ENCODE measurements at regions not wholly inside any gene's neighbourhood (a gene's known extent, or its start where the extent isn't known, plus 50 kb on each side); places are given as distances from the start of the nearest gene placed in this dataset.

DNA sequence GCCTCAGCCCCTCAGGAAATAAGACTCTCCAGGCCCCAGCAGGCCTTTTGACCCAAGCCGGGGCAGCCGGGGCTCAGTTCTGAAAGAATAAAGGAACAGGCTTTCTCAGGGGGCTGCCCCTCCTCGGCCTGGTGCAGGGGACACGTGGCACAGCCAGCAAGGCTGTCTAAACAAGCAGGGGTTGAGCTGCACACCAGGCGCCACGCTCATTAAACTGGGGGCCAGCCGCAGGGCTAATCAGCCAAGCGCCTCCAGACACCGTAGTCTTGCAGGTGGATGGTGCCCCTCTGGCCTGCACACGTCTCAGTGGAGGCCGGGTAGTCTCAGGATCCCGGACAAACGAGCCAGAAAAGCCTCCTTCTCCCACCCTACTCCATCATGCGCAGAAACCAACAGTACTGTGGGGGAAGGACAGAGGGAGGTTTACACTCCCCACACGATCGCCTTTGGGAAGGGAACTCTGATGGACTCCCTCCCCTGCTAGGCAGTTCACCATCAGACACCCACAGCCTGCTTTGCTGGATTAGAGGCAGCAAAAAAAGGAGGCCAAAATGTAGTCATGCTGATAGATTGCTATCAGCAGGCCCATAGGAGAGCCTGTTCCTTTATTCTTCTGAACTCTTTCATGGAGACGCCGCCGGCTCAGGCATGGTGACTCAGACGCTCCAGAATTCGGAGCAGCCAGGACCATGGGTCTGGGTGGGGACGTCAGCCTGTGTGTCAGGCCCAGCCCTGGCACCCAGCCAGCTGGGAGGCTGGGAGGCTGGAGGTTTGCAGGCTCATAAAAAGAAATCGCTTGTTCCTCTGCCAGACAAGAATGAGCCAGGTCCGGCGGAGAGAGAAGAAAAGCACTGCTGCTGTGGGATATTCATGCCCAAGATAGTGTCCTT is 342.4 kb downstream of the BCOR start (continued):
- peak; percentile 99 for TF ChIP-seq ZNF660 (tag by site-specific recombination; IDR thresholded peaks at IDR 0.05)
- TF ChIP-seq ZNF629 (tag by site-specific recombination; IDR thresholded peaks at IDR 0.05) = peak; percentile 86
- 0 out of 2 replicates have a peak, but pooled peaks have one; percentile 30 for TF ChIP-seq ZNF76 (tag by site-specific recombination; IDR thresholded peaks at IDR 0.05; ENCODE audit: borderline replicate concordance, low read depth)
- TF ChIP-seq, protein P1, sequence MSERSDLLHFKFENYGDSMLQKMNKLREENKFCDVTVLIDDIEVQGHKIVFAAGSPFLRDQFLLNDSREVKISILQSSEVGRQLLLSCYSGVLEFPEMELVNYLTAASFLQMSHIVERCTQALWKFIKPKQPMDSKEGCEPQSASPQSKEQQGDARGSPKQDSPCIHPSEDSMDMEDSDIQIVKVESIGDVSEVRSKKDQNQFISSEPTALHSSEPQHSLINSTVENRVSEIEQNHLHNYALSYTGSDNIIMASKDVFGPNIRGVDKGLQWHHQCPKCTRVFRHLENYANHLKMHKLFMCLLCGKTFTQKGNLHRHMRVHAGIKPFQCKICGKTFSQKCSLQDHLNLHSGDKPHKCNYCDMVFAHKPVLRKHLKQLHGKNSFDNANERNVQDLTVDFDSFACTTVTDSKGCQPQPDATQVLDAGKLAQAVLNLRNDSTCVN (tag by site-specific recombination; optimal IDR thresholded peaks at IDR 0.05) = peak; percentile 20
- TF ChIP-seq ZFP3 (tag by site-specific recombination; IDR thresholded peaks at IDR 0.05; ENCODE audit: low read depth) = no peak
- TF ChIP-seq ZNF248 (tag by site-specific recombination; IDR thresholded peaks at IDR 0.05) = no peak
- TF ChIP-seq, protein P2, sequence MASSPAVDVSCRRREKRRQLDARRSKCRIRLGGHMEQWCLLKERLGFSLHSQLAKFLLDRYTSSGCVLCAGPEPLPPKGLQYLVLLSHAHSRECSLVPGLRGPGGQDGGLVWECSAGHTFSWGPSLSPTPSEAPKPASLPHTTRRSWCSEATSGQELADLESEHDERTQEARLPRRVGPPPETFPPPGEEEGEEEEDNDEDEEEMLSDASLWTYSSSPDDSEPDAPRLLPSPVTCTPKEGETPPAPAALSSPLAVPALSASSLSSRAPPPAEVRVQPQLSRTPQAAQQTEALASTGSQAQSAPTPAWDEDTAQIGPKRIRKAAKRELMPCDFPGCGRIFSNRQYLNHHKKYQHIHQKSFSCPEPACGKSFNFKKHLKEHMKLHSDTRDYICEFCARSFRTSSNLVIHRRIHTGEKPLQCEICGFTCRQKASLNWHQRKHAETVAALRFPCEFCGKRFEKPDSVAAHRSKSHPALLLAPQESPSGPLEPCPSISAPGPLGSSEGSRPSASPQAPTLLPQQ (tag by site-specific recombination; IDR thresholded peaks at IDR 0.05) = no peak
- TF ChIP-seq ZFHX2 (tag by site-specific recombination; conservative IDR thresholded peaks at IDR 0.05) = peak; percentile 76
- TF ChIP-seq ZNF530 (tag by site-specific recombination; IDR thresholded peaks at IDR 0.05; ENCODE audit: low read depth) = no peak
- TF ChIP-seq, protein P3, sequence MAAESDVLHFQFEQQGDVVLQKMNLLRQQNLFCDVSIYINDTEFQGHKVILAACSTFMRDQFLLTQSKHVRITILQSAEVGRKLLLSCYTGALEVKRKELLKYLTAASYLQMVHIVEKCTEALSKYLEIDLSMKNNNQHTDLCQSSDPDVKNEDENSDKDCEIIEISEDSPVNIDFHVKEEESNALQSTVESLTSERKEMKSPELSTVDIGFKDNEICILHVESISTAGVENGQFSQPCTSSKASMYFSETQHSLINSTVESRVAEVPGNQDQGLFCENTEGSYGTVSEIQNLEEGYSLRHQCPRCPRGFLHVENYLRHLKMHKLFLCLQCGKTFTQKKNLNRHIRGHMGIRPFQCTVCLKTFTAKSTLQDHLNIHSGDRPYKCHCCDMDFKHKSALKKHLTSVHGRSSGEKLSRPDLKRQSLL (tag by site-specific recombination; IDR thresholded peaks at IDR 0.05) = peak; percentile 100
- no peak for TF ChIP-seq GLI4 (tag by site-specific recombination; IDR thresholded peaks at IDR 0.05)
- no peak for TF ChIP-seq ZNF140 (tag by site-specific recombination; IDR thresholded peaks at IDR 0.05)
- TF ChIP-seq ZNF658 (tag by site-specific recombination; IDR thresholded peaks at IDR 0.05) = no peak
- TF ChIP-seq, protein P4, sequence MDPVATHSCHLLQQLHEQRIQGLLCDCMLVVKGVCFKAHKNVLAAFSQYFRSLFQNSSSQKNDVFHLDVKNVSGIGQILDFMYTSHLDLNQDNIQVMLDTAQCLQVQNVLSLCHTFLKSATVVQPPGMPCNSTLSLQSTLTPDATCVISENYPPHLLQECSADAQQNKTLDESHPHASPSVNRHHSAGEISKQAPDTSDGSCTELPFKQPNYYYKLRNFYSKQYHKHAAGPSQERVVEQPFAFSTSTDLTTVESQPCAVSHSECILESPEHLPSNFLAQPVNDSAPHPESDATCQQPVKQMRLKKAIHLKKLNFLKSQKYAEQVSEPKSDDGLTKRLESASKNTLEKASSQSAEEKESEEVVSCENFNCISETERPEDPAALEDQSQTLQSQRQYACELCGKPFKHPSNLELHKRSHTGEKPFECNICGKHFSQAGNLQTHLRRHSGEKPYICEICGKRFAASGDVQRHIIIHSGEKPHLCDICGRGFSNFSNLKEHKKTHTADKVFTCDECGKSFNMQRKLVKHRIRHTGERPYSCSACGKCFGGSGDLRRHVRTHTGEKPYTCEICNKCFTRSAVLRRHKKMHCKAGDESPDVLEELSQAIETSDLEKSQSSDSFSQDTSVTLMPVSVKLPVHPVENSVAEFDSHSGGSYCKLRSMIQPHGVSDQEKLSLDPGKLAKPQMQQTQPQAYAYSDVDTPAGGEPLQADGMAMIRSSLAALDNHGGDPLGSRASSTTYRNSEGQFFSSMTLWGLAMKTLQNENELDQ (tag by site-specific recombination; IDR thresholded peaks at IDR 0.05; ENCODE audit: low read depth) = no peak
- TF ChIP-seq ZNF223 (tag by site-specific recombination; IDR thresholded peaks at IDR 0.05) = peak; percentile 96
- peak; percentile 71; the same call in 1 of the 2 replicates for TF ChIP-seq HOXD13 (CRISPR knock-in tag; IDR thresholded peaks at IDR 0.05; ENCODE audit: borderline replicate concordance)
- TF ChIP-seq WT1 (tag by site-specific recombination; IDR thresholded peaks at IDR 0.05) = peak; percentile 85
- TF ChIP-seq ZNF23 (tag by site-specific recombination; IDR thresholded peaks at IDR 0.05; ENCODE audit: borderline replicate concordance) = no peak
- TF ChIP-seq SCRT2 (tag by site-specific recombination; IDR thresholded peaks at IDR 0.05) = no peak
- no peak for TF ChIP-seq ZNF624 (tag by site-specific recombination; IDR thresholded peaks at IDR 0.05)
- TF ChIP-seq KLF10 (tag by site-specific recombination; IDR thresholded peaks at IDR 0.05) = peak; percentile 85
- peak; percentile 55; the same call in 1 of the 2 replicates for TF ChIP-seq ZNF10 (tag by site-specific recombination; IDR thresholded peaks at IDR 0.05)
- TF ChIP-seq, protein P5, sequence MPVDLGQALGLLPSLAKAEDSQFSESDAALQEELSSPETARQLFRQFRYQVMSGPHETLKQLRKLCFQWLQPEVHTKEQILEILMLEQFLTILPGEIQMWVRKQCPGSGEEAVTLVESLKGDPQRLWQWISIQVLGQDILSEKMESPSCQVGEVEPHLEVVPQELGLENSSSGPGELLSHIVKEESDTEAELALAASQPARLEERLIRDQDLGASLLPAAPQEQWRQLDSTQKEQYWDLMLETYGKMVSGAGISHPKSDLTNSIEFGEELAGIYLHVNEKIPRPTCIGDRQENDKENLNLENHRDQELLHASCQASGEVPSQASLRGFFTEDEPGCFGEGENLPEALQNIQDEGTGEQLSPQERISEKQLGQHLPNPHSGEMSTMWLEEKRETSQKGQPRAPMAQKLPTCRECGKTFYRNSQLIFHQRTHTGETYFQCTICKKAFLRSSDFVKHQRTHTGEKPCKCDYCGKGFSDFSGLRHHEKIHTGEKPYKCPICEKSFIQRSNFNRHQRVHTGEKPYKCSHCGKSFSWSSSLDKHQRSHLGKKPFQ (tag by site-specific recombination; IDR thresholded peaks at IDR 0.05) = peak; percentile 32; the same call in 1 of the 2 replicates
- TF ChIP-seq ZNF843 (tag by site-specific recombination; IDR thresholded peaks at IDR 0.05) = no peak
- TF ChIP-seq, protein P6, sequence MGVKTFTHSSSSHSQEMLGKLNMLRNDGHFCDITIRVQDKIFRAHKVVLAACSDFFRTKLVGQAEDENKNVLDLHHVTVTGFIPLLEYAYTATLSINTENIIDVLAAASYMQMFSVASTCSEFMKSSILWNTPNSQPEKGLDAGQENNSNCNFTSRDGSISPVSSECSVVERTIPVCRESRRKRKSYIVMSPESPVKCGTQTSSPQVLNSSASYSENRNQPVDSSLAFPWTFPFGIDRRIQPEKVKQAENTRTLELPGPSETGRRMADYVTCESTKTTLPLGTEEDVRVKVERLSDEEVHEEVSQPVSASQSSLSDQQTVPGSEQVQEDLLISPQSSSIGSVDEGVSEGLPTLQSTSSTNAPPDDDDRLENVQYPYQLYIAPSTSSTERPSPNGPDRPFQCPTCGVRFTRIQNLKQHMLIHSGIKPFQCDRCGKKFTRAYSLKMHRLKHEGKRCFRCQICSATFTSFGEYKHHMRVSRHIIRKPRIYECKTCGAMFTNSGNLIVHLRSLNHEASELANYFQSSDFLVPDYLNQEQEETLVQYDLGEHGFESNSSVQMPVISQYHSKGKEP (tag by site-specific recombination; IDR thresholded peaks at IDR 0.05) = peak; percentile 80

Data from HEK293 (cell line).